GM12892 (cell line): ENCODE measurements at regions not wholly inside any gene's neighbourhood (a gene's known extent, or its start where the extent isn't known, plus 50 kb on each side); places are given as distances from the start of the nearest gene placed in this dataset.

Experiments
- POLR2A ChIP-seq: IDR thresholded peaks from 2 replicates; pipeline ENCODE4 v1.6.1; 2011; ENCODE audit warnings: low read depth, low read length, control low read depth
- POLR2AphosphoS5 ChIP-seq: IDR thresholded peaks from 2 replicates; pipeline ENCODE4 v1.6.1; 2011; ENCODE audit warnings: low read depth, low read length, control low read depth

DNA sequence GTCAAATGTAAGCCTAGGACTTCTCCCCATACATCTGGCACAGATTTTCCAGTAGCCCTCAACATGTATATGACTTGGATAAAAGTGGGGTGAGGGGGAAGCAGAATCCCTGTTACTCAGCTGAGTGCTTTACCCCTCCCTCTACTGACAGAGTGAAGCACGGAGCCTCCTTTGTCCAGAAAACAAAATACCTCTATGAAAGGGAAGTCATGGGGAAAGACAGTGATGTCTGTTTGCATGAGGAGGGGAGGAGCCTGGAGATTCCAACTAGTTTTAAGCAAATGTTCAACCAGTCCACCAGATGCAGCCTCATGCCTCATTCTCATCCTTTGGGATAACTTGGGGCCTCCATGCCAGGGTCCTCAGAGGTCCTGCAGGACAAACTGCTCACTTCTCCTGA, 203.9 kb downstream of the SMAD2 start:
- TF ChIP-seq POLR2AphosphoS5 = no peak
- no peak for TF ChIP-seq POLR2A
